ENCODE measurements at regions not wholly inside any gene's neighbourhood (a gene's known extent, or its start where the extent isn't known, plus 50 kb on each side); places are given as distances from the start of the nearest gene placed in this dataset.
"Not testable (repeated sequence)": the region's sequence is repeated elsewhere in the genome, so short reads cannot be mapped to it uniquely, and the experiment has no call there.

DNA sequence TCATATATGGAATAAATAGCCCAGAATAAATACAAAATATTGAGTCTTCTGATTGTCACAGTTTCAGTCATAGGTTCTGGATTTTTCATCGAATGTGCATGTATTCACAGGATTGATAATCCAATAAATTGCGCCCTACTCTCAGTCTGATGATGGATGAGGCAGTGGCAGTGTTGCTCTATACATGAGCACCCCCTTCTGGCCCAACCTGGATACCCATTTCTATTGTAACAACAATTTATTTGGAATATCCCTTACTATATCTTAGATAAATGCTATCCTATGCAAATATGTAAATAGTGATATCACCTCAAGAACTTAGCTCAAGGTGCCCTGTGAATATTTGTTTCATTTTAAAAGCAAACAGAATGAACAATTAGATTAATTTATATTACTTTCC lies 733.7 kb upstream of the PABPC4L start:
- H3K27ac Mint-ChIP-seq (ENCODE audit: unreplicated experiment) = no peak overlapping the region
- no peak overlapping the region for H3K4me3 Mint-ChIP-seq (ENCODE audit: unreplicated experiment)
- DNase-seq (ENCODE audit: low spot score) = peak; percentile 58
- H3K36me3 Mint-ChIP-seq (ENCODE audit: low read depth, unreplicated experiment) = no peaks in the 10 kb centered on the region
- H3K27me3 Mint-ChIP-seq (ENCODE audit: unreplicated experiment) = peaks cover 2% of the 10 kb centered on the region
- peaks cover 4% of the 10 kb centered on the region for H3K4me1 Mint-ChIP-seq (ENCODE audit: unreplicated experiment)
- no peaks in the 10 kb centered on the region for H3K9me3 Mint-ChIP-seq (ENCODE audit: unreplicated experiment)
- TF ChIP-seq, protein P1, sequence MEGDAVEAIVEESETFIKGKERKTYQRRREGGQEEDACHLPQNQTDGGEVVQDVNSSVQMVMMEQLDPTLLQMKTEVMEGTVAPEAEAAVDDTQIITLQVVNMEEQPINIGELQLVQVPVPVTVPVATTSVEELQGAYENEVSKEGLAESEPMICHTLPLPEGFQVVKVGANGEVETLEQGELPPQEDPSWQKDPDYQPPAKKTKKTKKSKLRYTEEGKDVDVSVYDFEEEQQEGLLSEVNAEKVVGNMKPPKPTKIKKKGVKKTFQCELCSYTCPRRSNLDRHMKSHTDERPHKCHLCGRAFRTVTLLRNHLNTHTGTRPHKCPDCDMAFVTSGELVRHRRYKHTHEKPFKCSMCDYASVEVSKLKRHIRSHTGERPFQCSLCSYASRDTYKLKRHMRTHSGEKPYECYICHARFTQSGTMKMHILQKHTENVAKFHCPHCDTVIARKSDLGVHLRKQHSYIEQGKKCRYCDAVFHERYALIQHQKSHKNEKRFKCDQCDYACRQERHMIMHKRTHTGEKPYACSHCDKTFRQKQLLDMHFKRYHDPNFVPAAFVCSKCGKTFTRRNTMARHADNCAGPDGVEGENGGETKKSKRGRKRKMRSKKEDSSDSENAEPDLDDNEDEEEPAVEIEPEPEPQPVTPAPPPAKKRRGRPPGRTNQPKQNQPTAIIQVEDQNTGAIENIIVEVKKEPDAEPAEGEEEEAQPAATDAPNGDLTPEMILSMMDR (IDR thresholded peaks at IDR 0.05; ENCODE audit: unreplicated experiment) = peak; percentile 62

DNA sequence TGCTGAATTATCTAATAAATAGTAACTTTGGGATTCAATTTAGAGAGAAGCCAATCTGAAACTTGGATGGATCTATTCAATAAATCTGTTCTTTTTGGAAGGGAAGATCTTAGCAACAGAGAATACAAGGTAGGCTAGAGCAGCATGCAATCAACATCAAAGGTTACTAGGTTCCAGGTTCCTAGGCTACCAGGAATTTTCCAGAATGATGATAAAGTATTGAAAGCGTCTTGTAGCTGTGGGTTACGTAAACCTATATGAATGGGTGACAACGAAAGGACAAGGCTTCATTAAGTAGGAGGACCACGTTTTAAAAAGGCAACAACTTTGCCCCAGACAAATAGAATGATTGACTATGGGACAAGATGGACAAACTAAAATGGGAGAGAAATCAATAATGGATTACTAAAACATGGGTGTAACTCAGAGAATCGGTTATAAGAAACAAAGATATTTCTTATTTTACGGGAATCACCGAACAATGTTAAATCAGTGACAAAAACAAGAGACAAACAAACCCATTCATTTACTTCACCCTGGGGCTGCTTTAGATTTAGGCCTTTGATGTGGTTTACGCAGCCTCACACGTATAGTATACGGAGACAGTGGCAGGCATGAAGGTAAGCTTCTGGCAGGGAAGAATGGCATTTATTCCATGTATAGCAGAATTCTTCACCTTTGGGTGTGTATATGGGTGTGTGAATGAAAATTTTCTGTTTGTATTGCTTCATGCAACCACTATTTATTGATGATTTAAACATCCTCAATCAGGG lies 732.6 kb upstream of the PABPC4L start:
- TF ChIP-seq, protein P1 (IDR thresholded peaks at IDR 0.05; ENCODE audit: unreplicated experiment) = no peak
- H3K27me3 Mint-ChIP-seq (ENCODE audit: unreplicated experiment) = peaks cover 2% of the 10 kb centered on the region
- H3K36me3 Mint-ChIP-seq (ENCODE audit: low read depth, unreplicated experiment) = no peaks in the 10 kb centered on the region
- H3K9me3 Mint-ChIP-seq (ENCODE audit: unreplicated experiment) = no peaks in the 10 kb centered on the region
- H3K27ac Mint-ChIP-seq (ENCODE audit: unreplicated experiment) = no peak overlapping the region
- no peak overlapping the region for H3K4me3 Mint-ChIP-seq (ENCODE audit: unreplicated experiment)
- no peak for DNase-seq (ENCODE audit: low spot score)
- H3K4me1 Mint-ChIP-seq (ENCODE audit: unreplicated experiment) = peaks cover 3% of the 10 kb centered on the region

DNA sequence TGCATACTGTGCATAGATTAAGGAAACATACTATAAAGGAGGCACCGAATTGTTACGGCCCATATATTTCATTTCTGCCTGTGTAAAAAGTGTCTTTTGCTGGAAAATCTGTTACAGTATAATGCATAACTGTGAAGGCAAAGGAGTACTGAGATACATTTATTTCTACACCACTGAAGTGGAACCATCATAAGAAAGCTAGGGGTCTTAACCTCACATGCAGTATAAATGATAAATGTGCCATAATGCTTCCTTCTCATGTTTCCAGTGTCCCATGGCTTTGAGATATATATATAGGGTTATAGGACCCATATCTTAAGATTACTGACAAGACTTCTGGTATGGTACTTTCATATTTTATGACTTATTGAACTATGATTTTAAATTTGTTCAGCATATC lies 713.8 kb upstream of the PABPC4L start:
- Mint-ChIP-seq H3K27me3 (ENCODE audit: unreplicated experiment) (peaks cover 2% of the 10 kb centered on the region), H3K9me3 (ENCODE audit: unreplicated experiment) (no peaks in the 10 kb centered on the region), H3K4me3 (ENCODE audit: unreplicated experiment) (no peak overlapping the region), H3K4me1 (ENCODE audit: unreplicated experiment) (no peaks in the 10 kb centered on the region), H3K36me3 (ENCODE audit: low read depth, unreplicated experiment) (no peaks in the 10 kb centered on the region), H3K27ac (ENCODE audit: unreplicated experiment) (no peak overlapping the region)
- DNase-seq (ENCODE audit: low spot score) = no peak
- TF ChIP-seq, protein P1 (IDR thresholded peaks at IDR 0.05; ENCODE audit: unreplicated experiment) = no peak

DNA sequence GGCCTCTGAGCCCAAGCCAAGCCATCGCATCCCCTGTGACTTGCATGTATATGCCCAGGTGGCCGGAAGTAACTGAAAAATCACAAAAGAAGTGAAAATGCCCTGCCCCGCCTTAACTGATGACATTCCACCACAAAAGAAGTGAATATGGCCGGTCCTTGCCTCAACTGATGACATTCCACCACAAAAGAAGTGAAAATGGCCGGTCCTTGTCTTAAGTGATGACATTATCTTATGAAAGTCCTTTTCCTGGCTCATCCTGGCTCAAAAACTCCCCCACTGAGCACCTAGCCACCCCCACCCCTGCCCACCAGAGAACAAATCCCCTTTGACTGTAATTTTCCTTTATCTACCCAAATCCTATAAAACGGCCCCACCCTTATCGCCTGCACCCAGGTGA lies 712.7 kb upstream of the PABPC4L start:
- H3K27me3 Mint-ChIP-seq (ENCODE audit: unreplicated experiment); H3K4me3 Mint-ChIP-seq (ENCODE audit: unreplicated experiment); DNase-seq (ENCODE audit: low spot score); H3K27ac Mint-ChIP-seq (ENCODE audit: unreplicated experiment); H3K9me3 Mint-ChIP-seq (ENCODE audit: unreplicated experiment); H3K36me3 Mint-ChIP-seq (ENCODE audit: low read depth, unreplicated experiment); H3K4me1 Mint-ChIP-seq (ENCODE audit: unreplicated experiment): not testable (repeated sequence)

DNA sequence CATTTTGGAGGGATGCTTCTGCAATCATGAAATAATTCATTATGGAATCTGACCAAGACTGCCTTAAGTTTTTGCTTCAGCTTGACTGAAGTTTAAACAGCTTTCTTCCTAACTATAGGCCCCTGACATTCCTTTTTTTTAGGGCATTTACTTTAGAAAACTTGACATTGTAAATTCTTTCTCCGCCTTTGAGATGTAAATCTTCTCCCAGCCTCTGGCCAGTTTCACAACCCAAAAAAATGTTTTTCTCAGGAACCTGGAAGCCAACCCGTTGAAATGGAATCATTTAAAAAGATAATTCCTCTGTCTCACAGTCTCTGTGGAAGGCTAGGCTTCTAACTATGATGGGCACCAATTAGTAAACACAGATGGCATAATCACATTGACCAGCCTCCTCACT lies 710.4 kb upstream of the PABPC4L start:
- Mint-ChIP-seq H3K27ac (ENCODE audit: unreplicated experiment) (no peak overlapping the region), H3K36me3 (ENCODE audit: low read depth, unreplicated experiment) (no peaks in the 10 kb centered on the region), H3K4me3 (ENCODE audit: unreplicated experiment) (no peak overlapping the region), H3K9me3 (ENCODE audit: unreplicated experiment) (no peaks in the 10 kb centered on the region), H3K27me3 (ENCODE audit: unreplicated experiment) (peaks cover 2% of the 10 kb centered on the region), H3K4me1 (ENCODE audit: unreplicated experiment) (no peaks in the 10 kb centered on the region)
- no peak for DNase-seq (ENCODE audit: low spot score)
- TF ChIP-seq, protein P1 (IDR thresholded peaks at IDR 0.05; ENCODE audit: unreplicated experiment) = no peak

Measured in endothelial cell (in vitro differentiated cells).